ENCODE measurements at regions not wholly inside any gene's neighbourhood (a gene's known extent, or its start where the extent isn't known, plus 50 kb on each side); places are given as distances from the start of the nearest gene placed in this dataset.

DNA sequence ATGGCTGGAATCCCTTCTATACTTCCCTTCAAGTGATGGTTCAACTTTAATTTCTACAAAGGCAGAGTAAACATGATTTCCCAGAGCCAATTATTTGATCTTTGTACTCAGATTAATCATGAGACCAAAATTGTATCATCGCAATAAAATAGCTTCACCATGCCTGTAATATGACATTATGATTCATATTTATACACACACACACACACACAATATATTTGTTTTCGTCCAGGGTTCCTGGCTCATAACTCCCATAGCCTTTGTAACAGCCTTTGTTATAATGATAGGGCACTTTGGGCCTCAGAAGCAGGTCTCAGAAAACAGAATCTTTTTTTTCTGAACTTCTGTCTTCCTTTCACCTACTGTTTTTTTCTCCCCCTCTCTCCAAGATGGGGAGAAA lies 270.6 kb downstream of the ADGRA3 start:
- TF ChIP-seq, protein P1, sequence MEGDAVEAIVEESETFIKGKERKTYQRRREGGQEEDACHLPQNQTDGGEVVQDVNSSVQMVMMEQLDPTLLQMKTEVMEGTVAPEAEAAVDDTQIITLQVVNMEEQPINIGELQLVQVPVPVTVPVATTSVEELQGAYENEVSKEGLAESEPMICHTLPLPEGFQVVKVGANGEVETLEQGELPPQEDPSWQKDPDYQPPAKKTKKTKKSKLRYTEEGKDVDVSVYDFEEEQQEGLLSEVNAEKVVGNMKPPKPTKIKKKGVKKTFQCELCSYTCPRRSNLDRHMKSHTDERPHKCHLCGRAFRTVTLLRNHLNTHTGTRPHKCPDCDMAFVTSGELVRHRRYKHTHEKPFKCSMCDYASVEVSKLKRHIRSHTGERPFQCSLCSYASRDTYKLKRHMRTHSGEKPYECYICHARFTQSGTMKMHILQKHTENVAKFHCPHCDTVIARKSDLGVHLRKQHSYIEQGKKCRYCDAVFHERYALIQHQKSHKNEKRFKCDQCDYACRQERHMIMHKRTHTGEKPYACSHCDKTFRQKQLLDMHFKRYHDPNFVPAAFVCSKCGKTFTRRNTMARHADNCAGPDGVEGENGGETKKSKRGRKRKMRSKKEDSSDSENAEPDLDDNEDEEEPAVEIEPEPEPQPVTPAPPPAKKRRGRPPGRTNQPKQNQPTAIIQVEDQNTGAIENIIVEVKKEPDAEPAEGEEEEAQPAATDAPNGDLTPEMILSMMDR (IDR thresholded peaks at IDR 0.05) = no peak
- no peak for TF ChIP-seq POLR2A (IDR thresholded peaks at IDR 0.05)

Measured in heart left ventricle (tissue), 13 donors.